H9 (cell line): ENCODE measurements at regions not wholly inside any gene's neighbourhood (a gene's known extent, or its start where the extent isn't known, plus 50 kb on each side); places are given as distances from the start of the nearest gene placed in this dataset.
A peak's percentile ranks its signal among the peaks of the same experiment; 100 is the strongest.

ENCODE experiments used
- DNase-seq: peaks from one replicate; pipeline ENCODE4 v3.0.0-alpha.2; 2017
- H2AFZ ChIP-seq: one replicate; pipeline ENCODE4 v1.6.1; 2013; ENCODE audit warnings: mild to moderate bottlenecking, low read length, control low read depth, moderate library complexity
- H2AK5ac ChIP-seq: 2 replicates; pipeline ENCODE4 v1.6.1; 2013; ENCODE audit warnings: low read length, control low read depth, mixed read lengths; ENCODE audit not compliant: insufficient read length
- H2BK120ac ChIP-seq: one replicate; pipeline ENCODE4 v1.6.1; 2013; ENCODE audit warnings: low read depth, mild to moderate bottlenecking, low read length, control low read depth, inconsistent platforms; ENCODE audit not compliant: poor library complexity, severe bottlenecking
- H2BK12ac ChIP-seq: 2 replicates; pipeline ENCODE4 v1.6.1; 2013; ENCODE audit warnings: low read length, control low read depth, mixed read lengths, low read depth; ENCODE audit not compliant: insufficient read length
- H2BK15ac ChIP-seq: 2 replicates; pipeline ENCODE4 v1.6.1; 2013; ENCODE audit warnings: low read depth, low read length, control low read depth
- H2BK20ac ChIP-seq: one replicate; pipeline ENCODE4 v1.6.1; 2013; ENCODE audit warnings: low read depth, mild to moderate bottlenecking, low read length, control low read depth, inconsistent platforms; ENCODE audit not compliant: poor library complexity, severe bottlenecking
- H2BK5ac ChIP-seq: 2 replicates; pipeline ENCODE4 v1.6.1; 2013; ENCODE audit warnings: low read length, control low read depth, mixed read lengths; ENCODE audit not compliant: insufficient read length
- H3K14ac ChIP-seq: 2 replicates; pipeline ENCODE4 v1.6.1; 2013; ENCODE audit warnings: low read length, control low read depth; ENCODE audit not compliant: insufficient read depth
- H3K18ac ChIP-seq: 2 replicates; pipeline ENCODE4 v1.6.1; 2013; ENCODE audit warnings: low read depth, mild to moderate bottlenecking, mixed read lengths, low read length, control low read depth; ENCODE audit not compliant: insufficient read length
- H3K23ac ChIP-seq: 2 replicates; pipeline ENCODE4 v1.6.1; 2013; ENCODE audit warnings: low read length, control low read depth, mixed read lengths, low read depth; ENCODE audit not compliant: insufficient read length
- H3K23me2 ChIP-seq: 2 replicates; pipeline ENCODE4 v1.6.1; 2013; ENCODE audit warnings: low read depth, mild to moderate bottlenecking, mixed read lengths, low read length, control low read depth; ENCODE audit not compliant: insufficient read length, poor library complexity, severe bottlenecking
- H3K27ac ChIP-seq: 2 replicates; pipeline ENCODE4 v1.5.1; 2013; ENCODE audit warnings: low read length, control low read depth, mixed read lengths, low read depth; ENCODE audit not compliant: insufficient read length
- H3K27me3 ChIP-seq: 2 replicates; pipeline ENCODE4 v1.6.1; 2013; ENCODE audit warnings: low read length, control low read depth, inconsistent platforms; ENCODE audit not compliant: insufficient read depth
- H3K4ac ChIP-seq: 2 replicates; pipeline ENCODE4 v1.6.1; 2013; ENCODE audit warnings: low read depth, mild to moderate bottlenecking, control low read depth, inconsistent platforms, low read length, moderate library complexity
- H3K4me1 ChIP-seq: 2 replicates; pipeline ENCODE4 v1.6.1; 2013; ENCODE audit warnings: low read length, control low read depth, inconsistent platforms; ENCODE audit not compliant: insufficient read depth
- H3K4me2 ChIP-seq: 2 replicates; pipeline ENCODE4 v1.6.1; 2013; ENCODE audit warnings: low read length, control low read depth, mixed read lengths; ENCODE audit not compliant: insufficient read length, insufficient read depth
- H3K56ac ChIP-seq: 2 replicates; pipeline ENCODE4 v1.6.1; 2013; ENCODE audit warnings: low read depth, mild to moderate bottlenecking, mixed read lengths, low read length, control low read depth; ENCODE audit not compliant: insufficient read length
- H3K79me1 ChIP-seq: 2 replicates; pipeline ENCODE4 v1.6.1; 2013; ENCODE audit warnings: low read depth, mild to moderate bottlenecking, moderate library complexity, low read length, control low read depth, inconsistent platforms; ENCODE audit not compliant: insufficient read depth, poor library complexity, severe bottlenecking
- H3K79me2 ChIP-seq: 2 replicates; pipeline ENCODE4 v1.6.1; 2013; ENCODE audit warnings: low read length, control low read depth, inconsistent platforms; ENCODE audit not compliant: insufficient read depth
- H3K9ac ChIP-seq: 2 replicates; pipeline ENCODE4 v1.6.1; 2013; ENCODE audit warnings: low read length, control low read depth, mixed read lengths; ENCODE audit not compliant: insufficient read length; ENCODE audit errors: extremely low read depth
- H3K9me3 ChIP-seq: one replicate; pipeline ENCODE4 v1.6.1; 2013; ENCODE audit warnings: low read depth, low read length, inconsistent platforms; ENCODE audit not compliant: control insufficient read depth
- H3T11ph ChIP-seq: one replicate; pipeline ENCODE4 v1.6.1; 2013; ENCODE audit warnings: mild to moderate bottlenecking, low read length, control low read depth, inconsistent platforms
- H4K20me1 ChIP-seq: one replicate; pipeline ENCODE4 v1.6.1; 2013; ENCODE audit not compliant: control insufficient read depth, insufficient read length, insufficient read depth
- H4K5ac ChIP-seq: 2 replicates; pipeline ENCODE4 v1.6.1; 2013; ENCODE audit warnings: low read depth, mild to moderate bottlenecking, mixed read lengths, low read length, control low read depth; ENCODE audit not compliant: insufficient read length
- H4K8ac ChIP-seq: replicated peaks from 2 replicates; pipeline ENCODE4 v1.6.1; 2013; ENCODE audit warnings: low read length, control low read depth, mixed read lengths, low read depth; ENCODE audit not compliant: insufficient read length
- H4K91ac ChIP-seq: 2 replicates; pipeline ENCODE4 v1.6.1; 2013; ENCODE audit warnings: low read depth, mild to moderate bottlenecking, moderate library complexity, mixed read lengths, low read length, control low read depth; ENCODE audit not compliant: insufficient read length
- H3K27ac Mint-ChIP-seq, 3 experiments: 2 replicates in 2 of 3; 3 replicates in 1 of 3; pipeline ENCODE4 v1.8.0; 2020 to 2021; ENCODE audit warnings: mixed read lengths in 3 of 3, mild to moderate bottlenecking in 1 of 3, moderate library complexity in 1 of 3
- H3K27me3 Mint-ChIP-seq: 2 replicates; pipeline ENCODE4 v1.8.0; 2021; ENCODE audit warnings: low read depth, mild to moderate bottlenecking, moderate library complexity, mixed read lengths
- H3K36me3 Mint-ChIP-seq, 3 experiments: 2 replicates in 2 of 3; 3 replicates in 1 of 3; pipeline ENCODE4 v1.8.0; 2020 to 2021; ENCODE audit warnings: low read depth in 3 of 3, mixed read lengths in 3 of 3; ENCODE audit not compliant: insufficient read depth in 1 of 3
- H3K4me1 Mint-ChIP-seq, 2 experiments: 2 replicates each; pipeline ENCODE4 v1.8.0; 2020; ENCODE audit warnings: mixed read lengths in 2 of 2
- H3K4me3 Mint-ChIP-seq, 2 experiments: 2 replicates in 1 of 2; 3 replicates in 1 of 2; pipeline ENCODE4 v1.8.0; 2020 to 2021; ENCODE audit warnings: mild to moderate bottlenecking in 2 of 2, mixed read lengths in 2 of 2, moderate library complexity in 1 of 2
- H3K9me3 Mint-ChIP-seq, 2 experiments: 2 replicates in 1 of 2; 3 replicates in 1 of 2; pipeline ENCODE4 v1.8.0; 2020; ENCODE audit warnings: mild to moderate bottlenecking in 2 of 2, mixed read lengths in 2 of 2, moderate library complexity in 1 of 2
- WGBS: extraction: QIAGEN DNeasy Blood & Tissue Kit; methylation state at CpG from one replicate; pipeline ENCODE4 v1.1.7; 2013; ENCODE audit warnings: missing lambda C conversion rate, low lambda C conversion rate, mixed read lengths; ENCODE audit not compliant: insufficient read length; ENCODE audit errors: extremely low coverage; 5-methylcytosine and 5-hydroxymethylcytosine counted together
- TF ChIP-seq, protein P1 (sequence below): fragments of 200-600 bp; sonication (generic); conservative IDR thresholded peaks from 3 replicates; pipeline ENCODE4 v1.8.0; 2021; ENCODE audit warnings: antibody characterized with exemption, mild to moderate bottlenecking

DNA sequence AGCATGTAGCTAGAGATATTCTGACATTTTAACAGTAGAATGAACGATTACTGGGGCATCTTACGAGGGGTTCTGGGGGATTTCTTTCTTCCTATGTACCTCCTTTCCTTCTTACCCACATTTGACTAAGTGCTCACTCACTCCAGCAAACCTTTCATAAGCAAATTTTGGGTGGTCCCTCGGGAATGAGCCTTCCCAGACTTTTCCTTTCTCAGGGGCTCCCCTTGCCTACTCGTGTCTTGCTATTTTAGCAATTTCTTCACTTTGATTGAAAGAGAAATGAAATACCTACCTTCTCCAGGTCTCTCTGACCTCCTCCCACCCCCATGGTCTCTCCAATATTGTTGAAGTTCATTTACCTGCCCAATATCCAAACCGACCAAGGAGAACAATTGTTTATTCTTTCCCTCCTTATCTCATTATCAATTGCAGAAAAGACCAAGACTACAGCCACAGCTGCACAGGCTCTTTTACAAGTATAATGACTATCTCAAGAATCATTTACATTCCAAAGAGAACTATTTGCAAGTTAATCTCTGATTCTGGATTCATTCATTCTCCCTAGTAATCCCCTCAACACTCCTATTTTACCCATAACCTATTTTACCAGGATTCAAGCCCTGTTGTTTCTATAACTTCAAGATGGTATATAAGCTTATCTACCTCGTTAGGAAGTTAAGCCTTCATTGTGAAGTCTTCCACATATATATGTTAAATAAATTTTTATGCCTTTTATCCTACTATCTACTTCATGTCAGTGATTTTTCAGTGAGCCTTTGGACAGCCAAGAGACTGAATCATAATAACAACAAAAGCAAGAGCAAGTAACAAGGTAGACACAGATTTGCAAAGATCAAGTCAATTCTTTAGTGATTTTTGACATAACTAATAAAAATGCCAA lies 480.6 kb downstream of the IPMK start:
- TF ChIP-seq, protein P1, sequence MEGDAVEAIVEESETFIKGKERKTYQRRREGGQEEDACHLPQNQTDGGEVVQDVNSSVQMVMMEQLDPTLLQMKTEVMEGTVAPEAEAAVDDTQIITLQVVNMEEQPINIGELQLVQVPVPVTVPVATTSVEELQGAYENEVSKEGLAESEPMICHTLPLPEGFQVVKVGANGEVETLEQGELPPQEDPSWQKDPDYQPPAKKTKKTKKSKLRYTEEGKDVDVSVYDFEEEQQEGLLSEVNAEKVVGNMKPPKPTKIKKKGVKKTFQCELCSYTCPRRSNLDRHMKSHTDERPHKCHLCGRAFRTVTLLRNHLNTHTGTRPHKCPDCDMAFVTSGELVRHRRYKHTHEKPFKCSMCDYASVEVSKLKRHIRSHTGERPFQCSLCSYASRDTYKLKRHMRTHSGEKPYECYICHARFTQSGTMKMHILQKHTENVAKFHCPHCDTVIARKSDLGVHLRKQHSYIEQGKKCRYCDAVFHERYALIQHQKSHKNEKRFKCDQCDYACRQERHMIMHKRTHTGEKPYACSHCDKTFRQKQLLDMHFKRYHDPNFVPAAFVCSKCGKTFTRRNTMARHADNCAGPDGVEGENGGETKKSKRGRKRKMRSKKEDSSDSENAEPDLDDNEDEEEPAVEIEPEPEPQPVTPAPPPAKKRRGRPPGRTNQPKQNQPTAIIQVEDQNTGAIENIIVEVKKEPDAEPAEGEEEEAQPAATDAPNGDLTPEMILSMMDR = no peak
- Histone ChIP-seq H2BK12ac (no peak overlapping the region), H3K9me3 (no peaks in the 10 kb centered on the region), H2BK15ac (no peak overlapping the region), H3K4me1 (peaks cover 8% of the 10 kb centered on the region), H4K20me1 (no peaks in the 10 kb centered on the region), H4K91ac (no peak overlapping the region), H3K14ac (no peak overlapping the region; the same call in 1 of the 2 replicates), H2BK120ac (peak overlapping the region; percentile 36), H3K56ac (no peak overlapping the region), H3K9ac (no peak overlapping the region), H3K79me1 (no peaks in the 10 kb centered on the region), H2BK5ac (no peak overlapping the region), H3K23ac (no peak overlapping the region), H2BK20ac (no peak overlapping the region), H2AK5ac (no peak overlapping the region), H3K79me2 (no peaks in the 10 kb centered on the region), H3K18ac (no peak overlapping the region), H4K5ac (no peak overlapping the region), H3K4me2 (peak overlapping the region; percentile 24), H4K8ac (no peak overlapping the region), H3K27me3 (no peaks in the 10 kb centered on the region), H3K23me2 (no peaks in the 10 kb centered on the region), H2AFZ (peak overlapping the region; percentile 57), H3K27ac (peak overlapping the region; percentile 82), H3T11ph (no peak overlapping the region), H3K4ac (no peak overlapping the region)
- peaks cover 24 to 46% of the 10 kb centered on the region in 2 experiments for H3K9me3 Mint-ChIP-seq
- H3K4me1 Mint-ChIP-seq = peaks cover 33 to 35% of the 10 kb centered on the region in 2 experiments
- H3K4me3 Mint-ChIP-seq = peak overlapping the region; percentile 19 to 47; a peak in 4 of 5 replicates
- peak; percentile 43 for DNase-seq
- peak overlapping the region; percentile 87 to 99 (median 98) for H3K27ac Mint-ChIP-seq
- no peaks in the 10 kb centered on the region for H3K27me3 Mint-ChIP-seq
- WGBS = no CpG with 5 or more reads among the region's 6 CpGs
- peaks cover 33 to 60% (median 44%) of the 10 kb centered on the region in 3 experiments for H3K36me3 Mint-ChIP-seq
